ENCODE measurements at regions not wholly inside any gene's neighbourhood (a gene's known extent, or its start where the extent isn't known, plus 50 kb on each side); places are given as distances from the start of the nearest gene placed in this dataset.

DNA sequence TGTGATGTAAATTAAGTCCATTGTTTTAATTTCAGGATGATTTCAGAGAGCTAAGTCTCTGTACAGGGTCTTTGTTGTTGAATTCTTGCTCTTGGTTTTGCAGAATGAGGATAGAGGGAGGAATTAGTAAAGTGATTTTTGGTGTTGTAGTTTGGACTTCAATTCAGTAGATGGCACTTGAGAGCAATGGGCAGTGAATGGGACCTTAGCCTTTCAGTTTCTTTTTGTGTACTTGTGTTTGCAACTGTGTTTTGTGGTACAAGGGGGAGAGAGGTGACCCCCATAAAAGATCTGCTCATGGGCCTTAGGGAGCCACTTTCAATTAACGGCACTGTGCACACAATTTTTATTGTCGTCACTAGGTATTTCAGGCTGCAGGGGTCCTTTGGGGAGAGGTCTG is 340.0 kb downstream of the DCAF12L2 start:
- no peak for DNase-seq

DNA sequence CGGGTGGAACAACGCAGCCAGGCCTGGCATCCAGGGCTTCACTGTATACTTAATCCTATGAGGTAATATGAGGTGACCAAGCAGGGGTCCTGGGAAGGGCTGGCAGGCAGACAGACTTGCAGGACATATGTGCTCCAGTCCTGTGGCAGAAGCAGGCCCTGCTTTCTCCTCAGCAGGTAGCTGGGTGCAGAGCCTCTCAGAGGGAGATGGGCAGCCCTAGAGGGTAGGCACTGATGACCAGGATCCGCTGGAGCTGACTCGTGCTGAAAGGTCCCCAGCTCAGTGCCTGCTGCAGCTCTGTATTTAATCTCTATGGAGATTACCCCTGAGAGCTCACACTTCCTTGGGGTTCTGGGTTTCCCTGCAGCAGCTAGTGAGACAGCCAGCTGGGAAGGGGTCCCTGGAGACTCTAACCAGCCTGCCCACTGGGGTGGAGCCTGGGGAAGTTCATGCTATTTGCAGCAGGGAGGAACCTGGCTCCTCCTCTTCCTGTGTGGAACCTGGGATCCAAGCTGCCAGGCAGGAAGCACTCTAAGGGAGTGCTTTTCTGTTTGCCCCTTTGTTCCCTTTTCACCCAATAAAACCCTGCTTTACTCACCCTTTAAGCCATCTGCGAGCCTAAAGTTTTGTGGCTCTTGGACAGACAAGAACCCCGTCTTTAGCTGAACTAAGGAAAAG is 339.2 kb downstream of the DCAF12L2 start:
- DNase-seq: no peak

DNA sequence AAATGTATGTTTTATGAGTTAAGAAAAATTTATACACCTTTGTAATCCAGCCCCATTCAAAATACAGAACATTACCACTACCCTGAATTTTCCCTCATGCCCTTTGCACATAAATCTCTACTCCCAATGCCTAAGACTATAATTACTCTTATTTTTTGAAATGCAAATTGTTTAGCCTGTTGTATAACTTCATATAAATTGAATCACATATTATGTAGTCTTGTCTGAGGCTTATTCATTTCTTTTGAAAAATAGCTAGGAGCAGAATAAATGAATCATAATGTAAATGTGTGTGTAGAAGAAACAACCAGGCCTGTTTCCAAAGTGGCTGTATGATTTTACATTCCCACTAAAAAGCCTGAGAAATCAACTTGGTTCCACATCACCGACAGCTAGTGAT is 319.8 kb downstream of the DCAF12L2 start:
- no peak for DNase-seq

DNA sequence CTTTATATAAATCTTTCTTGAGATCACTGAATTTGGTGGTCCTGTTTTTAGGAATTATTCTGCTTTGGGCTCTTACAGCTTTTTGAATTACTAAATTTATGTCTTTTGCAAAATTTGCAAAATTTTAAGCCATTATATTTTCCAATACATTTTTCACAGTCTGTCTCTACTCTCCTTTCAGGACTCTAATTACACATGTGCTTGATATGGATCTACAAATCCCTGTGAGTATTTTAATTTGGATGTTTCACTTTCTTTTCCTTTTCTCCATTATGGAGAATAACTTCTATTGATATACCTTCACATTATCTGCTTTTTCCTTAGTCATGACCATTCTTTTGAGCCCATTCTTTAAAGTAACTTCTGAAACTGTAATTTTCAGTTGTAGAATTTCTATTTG is 315.4 kb downstream of the DCAF12L2 start:
- no peak for DNase-seq

GRCh38 chrX:125883169-125883568 is 282.9 kb downstream of the DCAF12L2 start:
- no peak for DNase-seq

GRCh38 chrX:125894947-125895346 is 271.1 kb downstream of the DCAF12L2 start:
- no peak for DNase-seq

- no peak for DNase-seq
Measured at GRCh38 chrX:125895518-125895917, 270.6 kb downstream of the DCAF12L2 start.

DNA sequence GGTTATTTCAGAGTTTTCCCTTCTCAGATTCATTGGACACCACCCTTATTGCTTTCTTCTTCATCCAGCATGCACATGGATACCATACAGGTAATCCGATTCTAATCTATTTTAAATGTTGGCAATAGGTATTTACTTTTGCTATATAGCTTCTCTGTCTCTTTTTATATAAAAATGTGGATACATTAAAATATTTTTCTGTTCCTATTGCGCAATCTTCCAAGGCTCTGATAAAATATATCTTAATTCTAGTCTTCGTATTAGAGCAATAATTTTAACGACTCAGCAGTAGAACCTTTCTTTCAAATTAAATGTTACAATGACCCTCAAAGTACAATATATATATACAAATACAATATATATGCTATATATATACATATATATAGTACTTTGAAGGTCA is 239.8 kb downstream of the DCAF12L2 start:
- no peak for DNase-seq

GRCh38 chrX:125940985-125941384 is 225.1 kb downstream of the DCAF12L2 start:
- DNase-seq: no peak

DNA sequence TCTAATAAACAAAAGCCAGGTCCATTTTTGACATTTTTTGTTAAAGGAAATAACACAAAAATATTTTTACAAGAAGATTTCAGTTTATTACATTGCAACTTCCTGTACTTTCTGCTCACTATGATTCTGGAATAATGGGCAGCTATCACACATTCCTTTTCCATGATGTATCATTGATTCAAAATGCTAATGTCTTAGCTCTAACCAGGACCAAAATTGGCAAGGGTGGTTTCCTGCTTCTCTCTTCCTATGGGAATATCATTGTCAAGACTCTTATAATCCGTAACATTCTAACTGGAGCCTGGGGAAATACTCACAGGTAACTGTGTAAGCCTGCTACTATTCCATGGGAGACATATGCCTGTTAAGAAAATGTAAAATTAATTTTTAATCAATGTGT is 218.6 kb downstream of the DCAF12L2 start:
- DNase-seq: peak; percentile 1

- DNase-seq: no peak
Measured at GRCh38 chrX:125952973-125953372, 213.1 kb downstream of the DCAF12L2 start.

DNA sequence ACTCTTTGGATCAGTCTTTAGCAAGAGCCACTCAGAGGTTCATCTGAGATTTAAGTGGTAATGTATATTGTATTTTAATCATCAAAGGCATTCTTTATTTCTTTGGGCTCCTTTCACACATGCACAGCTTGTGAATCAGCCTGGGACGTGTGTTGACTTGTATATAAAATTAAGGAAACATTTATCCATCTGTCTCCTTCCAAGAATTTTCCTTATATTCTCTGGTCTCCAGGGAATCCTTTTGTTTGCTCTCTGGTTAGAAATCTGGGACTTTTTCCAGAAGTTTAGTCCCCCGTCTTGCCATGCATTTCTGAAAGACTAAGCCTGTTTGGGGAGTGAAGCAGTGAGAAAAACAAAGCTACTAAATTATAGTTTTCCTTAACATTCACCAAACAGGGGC is 212.3 kb downstream of the DCAF12L2 start:
- DNase-seq: peak; percentile 27

DNA sequence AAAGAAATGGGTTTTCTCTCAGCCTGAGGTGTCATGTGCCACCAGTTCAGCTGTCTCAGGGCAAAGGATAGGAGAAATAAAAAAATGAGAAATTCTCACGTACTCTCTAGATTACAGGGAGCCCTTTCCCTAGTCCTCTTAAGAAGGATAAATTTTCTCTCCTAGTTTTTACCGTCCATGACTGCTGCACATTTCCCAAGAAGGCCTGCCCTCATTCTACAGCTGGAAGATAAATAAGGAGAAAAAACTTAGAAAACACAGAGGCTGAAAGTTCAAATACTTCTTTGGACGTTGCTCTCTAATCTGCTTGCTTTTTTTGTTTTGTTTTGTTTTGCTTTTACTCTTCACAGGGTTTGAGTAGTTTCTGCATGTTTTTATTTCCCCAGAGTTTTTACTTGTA is 211.9 kb downstream of the DCAF12L2 start:
- peak; percentile 0 for DNase-seq

- no peak for DNase-seq
Measured at GRCh38 chrX:125977851-125978250, 188.2 kb downstream of the DCAF12L2 start.

- peak; percentile 27 for DNase-seq
Measured at GRCh38 chrX:125998432-125998831, 167.7 kb downstream of the DCAF12L2 start.

DNA sequence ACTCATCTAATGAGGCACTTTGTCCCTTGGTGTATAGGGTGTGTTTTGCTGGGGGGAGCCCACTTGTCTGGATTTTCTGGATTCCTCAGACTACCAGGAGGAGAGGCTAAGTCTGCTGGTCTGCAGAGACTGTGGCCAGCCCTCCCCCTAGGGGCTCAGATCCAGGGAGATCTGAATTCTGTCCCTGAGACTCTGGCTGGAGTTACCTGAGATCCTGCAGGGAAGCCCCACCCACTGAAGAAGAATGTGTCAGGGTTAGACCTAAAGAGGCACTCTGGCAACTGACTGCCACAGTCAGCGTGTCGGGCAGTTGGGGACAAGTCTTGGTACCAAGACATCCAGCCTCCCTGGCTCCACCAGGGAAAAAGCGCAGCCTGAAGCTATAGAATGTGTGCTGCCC is 138.9 kb downstream of the DCAF12L2 start:
- DNase-seq: no peak

DNA sequence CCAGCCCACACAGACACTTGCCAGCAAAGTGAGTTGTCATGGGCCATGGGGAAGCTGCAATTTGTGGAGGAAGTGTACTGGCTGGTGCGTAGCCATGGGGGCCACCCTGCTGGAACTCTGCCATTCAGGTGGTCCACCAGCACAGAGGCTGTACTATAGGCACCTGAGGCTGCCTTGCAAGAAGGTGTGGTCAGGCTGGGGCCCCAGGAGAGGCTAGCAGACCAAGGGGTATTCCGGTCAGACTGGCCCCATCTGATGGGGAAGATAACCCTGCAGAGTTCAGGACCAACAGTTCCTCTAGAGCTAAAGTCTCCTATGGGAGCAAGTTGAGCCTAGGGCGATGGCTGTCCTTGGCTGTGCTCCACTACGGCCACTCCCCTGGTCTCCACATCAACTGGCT is 136.1 kb downstream of the DCAF12L2 start:
- no peak for DNase-seq

DNA sequence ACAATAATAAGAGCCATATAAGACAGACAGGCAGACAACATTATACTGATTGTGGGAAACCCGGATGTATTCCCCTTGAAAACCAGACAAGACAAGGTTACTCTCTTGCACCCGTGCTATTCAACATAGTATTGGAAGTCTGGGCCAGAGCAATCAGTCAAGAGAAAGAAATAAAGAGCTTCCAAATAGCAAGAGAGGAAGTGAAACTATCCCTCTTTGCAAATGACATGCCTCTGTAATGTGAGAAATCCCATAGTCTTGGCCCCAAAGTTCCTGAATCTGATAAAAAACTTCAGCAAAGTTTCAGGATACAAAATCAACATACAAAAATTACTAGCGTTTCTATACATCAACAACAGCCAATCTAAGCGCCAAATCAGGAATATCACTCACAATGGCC is 102.1 kb downstream of the DCAF12L2 start:
- no peak for DNase-seq

DNA sequence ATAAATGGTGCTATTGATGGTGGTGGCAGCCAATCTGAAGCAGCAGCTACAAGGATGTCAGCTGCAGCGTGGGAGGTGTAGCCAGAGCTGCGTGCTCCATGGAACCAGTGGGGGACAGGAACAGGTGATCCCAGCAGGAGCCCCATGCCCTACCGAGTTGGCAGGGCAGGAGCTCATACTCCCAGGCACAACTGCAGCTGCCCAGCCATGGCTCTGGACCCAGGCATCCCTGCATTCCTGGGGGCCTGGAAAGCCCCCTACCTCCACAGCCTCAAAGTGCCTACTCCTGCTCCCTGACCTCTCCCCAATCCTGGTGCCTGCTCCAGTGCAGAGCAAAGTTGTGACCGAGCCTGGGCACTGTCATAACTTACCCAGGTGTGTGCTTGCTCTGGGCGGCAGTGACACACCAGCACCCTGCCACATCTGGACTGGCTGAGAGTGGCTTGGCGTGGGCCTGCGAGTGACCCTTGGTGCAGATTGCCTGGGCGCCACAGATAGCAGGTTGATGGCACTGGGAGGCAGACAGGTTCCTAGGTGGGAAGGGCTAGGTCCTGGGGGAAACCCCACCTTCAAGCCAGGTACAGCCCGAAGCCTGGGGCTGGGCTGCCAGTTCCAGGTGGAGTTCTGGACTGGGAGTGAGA is 101.1 kb downstream of the DCAF12L2 start:
- DNase-seq: no peak

GRCh38 chrX:126065901-126066660 is 100.0 kb downstream of the DCAF12L2 start:
- no peak for DNase-seq
